HG03378 (cell line): ENCODE measurements at regions not wholly inside any gene's neighbourhood (a gene's known extent, or its start where the extent isn't known, plus 50 kb on each side); places are given as distances from the start of the nearest gene placed in this dataset.
"Not testable (repeated sequence)": the region's sequence is repeated elsewhere in the genome, so short reads cannot be mapped to it uniquely, and the experiment has no call there.

Experiments
- ATAC-seq: cut with Tn5 transposase; IDR thresholded peaks from one replicate; pipeline ENCODE4 v1.9.1; 2021; ENCODE audit warnings: mild to moderate bottlenecking, moderate library complexity; ENCODE audit not compliant: unreplicated experiment

- ATAC-seq, result no peak
Observed at GRCh38 chr6:92329208-92329847, 1090.0 kb downstream of the EPHA7 start.

- ATAC-seq, result no peak
Observed at GRCh38 chr6:92315312-92315711, 1104.0 kb downstream of the EPHA7 start.

- ATAC-seq, result no peak
Observed at GRCh38 chr6:92297101-92297500, 1122.3 kb downstream of the EPHA7 start.

GRCh38 chr6:92292067-92292466, 1127.3 kb downstream of the EPHA7 start:
- ATAC-seq, result no peak

GRCh38 chr6:92289831-92290230, 1129.5 kb downstream of the EPHA7 start:
- ATAC-seq, result no peak

- ATAC-seq, result no peak
Observed at GRCh38 chr6:92281571-92282076, 1137.7 kb downstream of the EPHA7 start.

- ATAC-seq, result no peak
Observed at GRCh38 chr6:92275150-92275549, 1144.2 kb downstream of the EPHA7 start.

- no peak for ATAC-seq
Observed at GRCh38 chr6:92274588-92274987, 1144.8 kb downstream of the EPHA7 start.

GRCh38 chr6:92273694-92274093, 1145.7 kb downstream of the EPHA7 start:
- ATAC-seq, result no peak

GRCh38 chr6:92271091-92271490, 1148.3 kb downstream of the EPHA7 start:
- no peak for ATAC-seq

GRCh38 chr6:92270365-92270764, 1149.0 kb downstream of the EPHA7 start:
- ATAC-seq, result no peak

GRCh38 chr6:92267335-92267734, 1152.0 kb downstream of the EPHA7 start:
- no peak for ATAC-seq

GRCh38 chr6:92263864-92264263, 1155.5 kb downstream of the EPHA7 start:
- ATAC-seq, result no peak

GRCh38 chr6:92259171-92259570, 1160.2 kb downstream of the EPHA7 start:
- no peak for ATAC-seq

- no peak for ATAC-seq
Observed at GRCh38 chr6:92243315-92243714, 1176.0 kb downstream of the EPHA7 start.

- no peak for ATAC-seq
Observed at GRCh38 chr6:92231171-92231701, 1188.1 kb downstream of the EPHA7 start.

GRCh38 chr6:92219987-92220386, 1199.4 kb downstream of the EPHA7 start:
- ATAC-seq, result not testable (repeated sequence)

- no peak for ATAC-seq
Observed at GRCh38 chr6:92216717-92217116, 1202.6 kb downstream of the EPHA7 start.

- no peak for ATAC-seq
Observed at GRCh38 chr6:92201618-92202017, 1217.7 kb downstream of the EPHA7 start.

GRCh38 chr6:92196325-92196724, 1223.0 kb downstream of the EPHA7 start:
- no peak for ATAC-seq

GRCh38 chr6:92195796-92196195, 1223.6 kb downstream of the EPHA7 start:
- no peak for ATAC-seq

- no peak for ATAC-seq
Observed at GRCh38 chr6:92188016-92188415, 1231.3 kb downstream of the EPHA7 start.

GRCh38 chr6:92184933-92185332, 1234.4 kb downstream of the EPHA7 start:
- no peak for ATAC-seq
